ENCODE measurements at regions not wholly inside any gene's neighbourhood (a gene's known extent, or its start where the extent isn't known, plus 50 kb on each side); places are given as distances from the start of the nearest gene placed in this dataset.

DNA sequence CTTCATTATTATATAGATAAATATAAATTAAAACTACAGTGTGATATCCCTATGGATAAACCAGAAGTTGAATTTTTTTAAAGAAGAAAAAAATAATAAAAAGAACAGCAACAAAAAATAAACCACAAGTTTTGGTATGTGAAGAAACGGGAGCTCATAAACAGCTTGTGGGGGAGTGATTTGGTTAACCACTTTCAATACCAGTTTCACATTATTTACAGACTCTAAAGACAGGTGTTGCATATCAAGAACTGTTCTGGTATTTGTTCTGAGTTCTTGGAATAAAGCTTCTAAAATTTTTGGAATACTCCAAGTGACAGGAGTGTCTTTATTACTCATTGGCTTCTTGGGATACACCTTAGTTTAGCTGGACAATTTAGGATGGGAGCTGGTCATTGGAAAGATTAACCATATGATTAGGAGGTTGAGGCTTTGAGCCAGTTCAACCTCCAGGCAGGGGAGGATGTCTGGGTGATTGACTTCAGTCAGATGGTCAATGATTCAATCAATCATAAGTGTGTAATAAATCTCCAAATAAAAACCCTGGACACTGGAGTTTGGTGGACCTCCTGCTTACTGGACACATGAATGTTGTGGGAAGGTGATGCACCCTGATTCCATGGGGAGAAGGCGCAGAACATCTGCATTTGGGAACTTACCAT, 2223.1 kb upstream of the C9orf72 start:
- Histone ChIP-seq H4K20me1 (replicated peaks; ENCODE audit: control insufficient read depth, extremely low read depth, insufficient read depth, low read length) (no peaks in the 10 kb centered on the region), H3K79me2 (ENCODE audit: control insufficient read depth, insufficient read depth, low read length) (no peaks in the 10 kb centered on the region), H3K27me3 (ENCODE audit: control insufficient read depth in 2 of 2, insufficient read depth in 2 of 2, low read length in 2 of 2) (no peaks in the 10 kb centered on the region), H3K9ac (replicated peaks; ENCODE audit: extremely low read depth, insufficient read depth, low read length) (no peak overlapping the region), H3K4me3 (replicated peaks in 1 of 3; ENCODE audit: insufficient read depth in 1 of 3, low read depth in 1 of 3, low read length in 3 of 3) (no peak overlapping the region), H3K36me3 (ENCODE audit: control insufficient read depth in 2 of 2, extremely low read depth in 1 of 2, insufficient read depth in 2 of 2, low read length in 2 of 2) (no peaks in the 10 kb centered on the region), H3K4me1 (ENCODE audit: control insufficient read depth, extremely low read depth, insufficient read depth, low read length) (no peaks in the 10 kb centered on the region), H3K27ac (ENCODE audit: insufficient read depth, low read depth, low read length) (no peak overlapping the region), H3K9me1 (replicated peaks; ENCODE audit: control insufficient read depth, extremely low read depth, insufficient read depth, low read length) (no peaks in the 10 kb centered on the region), H3K9me3 (replicated peaks; ENCODE audit: control insufficient read depth, insufficient read depth, low read length) (no peaks in the 10 kb centered on the region), H2AFZ (ENCODE audit: low read depth, low read length) (no peak overlapping the region), H3K4me2 (ENCODE audit: insufficient read depth, low read length) (no peak overlapping the region)
- dilution Hi-C loops (cut with MboI; ENCODE audit: extremely low pct_ligation_motif_present, low sequenced_read_pairs) (no loop called here), intact Hi-C loops (cut with micrococcal nuclease) (no loop called here)
- POLR2A ChIA-PET = no interaction called here
- CTCF ChIA-PET = no interaction called here
- no peak for TF ChIP-seq MYC (IDR thresholded peaks at IDR 0.05; ENCODE audit: low read depth, low read length)
- no peak for TF ChIP-seq FOS (IDR thresholded peaks at IDR 0.05; ENCODE audit: borderline replicate concordance, insufficient read depth, low read length)
- no peak for TF ChIP-seq POLR2AphosphoS5 (IDR thresholded peaks at IDR 0.05; ENCODE audit: insufficient read depth, low read depth, low read length)
- TF ChIP-seq MAX (IDR thresholded peaks at IDR 0.05; ENCODE audit: insufficient read depth, insufficient read length) = no peak
- TF ChIP-seq GATA2 (IDR thresholded peaks at IDR 0.05; ENCODE audit: insufficient read depth, insufficient read length, low read depth, low read length) = no peak
- TF ChIP-seq EZH2 (IDR thresholded peaks at IDR 0.05; ENCODE audit: borderline replicate concordance, low read depth, low read length, severe bottlenecking) = no peak
- TF ChIP-seq JUN (IDR thresholded peaks at IDR 0.05; ENCODE audit: borderline replicate concordance, insufficient read depth, insufficient read length, low read depth) = no peak
- TF ChIP-seq CTCF (IDR thresholded peaks at IDR 0.05; ENCODE audit: extremely low read depth in 1 of 2, insufficient read depth in 1 of 2, low read depth in 1 of 2, low read length in 2 of 2) = no peak
- no peak for TF ChIP-seq POLR2A (IDR thresholded peaks at IDR 0.05; ENCODE audit: low read depth, low read length)
- no TSS peak for BruUV-seq (replicated peaks)
- DNase-seq (ENCODE audit: low read depth, low spot score) (no peak), FAIRE-seq (no peak)
